ENCODE measurements at regions not wholly inside any gene's neighbourhood (a gene's known extent, or its start where the extent isn't known, plus 50 kb on each side); places are given as distances from the start of the nearest gene placed in this dataset.

DNA sequence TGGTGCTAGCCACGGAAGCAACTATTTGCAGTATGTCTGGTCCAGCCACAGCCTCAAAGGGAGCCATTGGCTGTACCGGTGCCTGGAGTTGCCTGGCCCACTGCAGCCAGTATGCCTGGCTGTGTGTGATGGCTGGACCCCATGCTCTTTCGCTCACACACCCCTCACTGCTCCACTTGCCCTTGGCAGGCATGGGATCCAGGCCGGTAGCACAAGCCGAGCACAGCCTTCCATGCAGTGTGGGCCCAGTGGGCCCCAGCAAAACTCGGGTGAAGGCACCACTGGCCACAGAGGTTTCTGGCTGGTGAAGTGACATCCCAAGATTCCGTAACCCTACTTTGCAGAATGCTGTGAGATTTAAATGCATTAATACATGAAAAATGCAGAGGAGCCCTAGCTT, 665.8 kb downstream of the PLPP3 start:
- intact Hi-C loops (cut with micrococcal nuclease) = no loop called here
- H3K9me3 Mint-ChIP-seq = no peaks in the 10 kb centered on the region
- no peaks in the 10 kb centered on the region for H3K36me3 Mint-ChIP-seq (ENCODE audit: low read depth)
- H3K27ac Mint-ChIP-seq = no peak overlapping the region
- H3K4me1 Mint-ChIP-seq (ENCODE audit: low read depth) = no peaks in the 10 kb centered on the region
- no peak overlapping the region for H3K4me3 Mint-ChIP-seq
- no peaks in the 10 kb centered on the region for H3K27me3 Mint-ChIP-seq (ENCODE audit: insufficient read depth)
- no peak for DNase-seq (ENCODE audit: low spot score)

DNA sequence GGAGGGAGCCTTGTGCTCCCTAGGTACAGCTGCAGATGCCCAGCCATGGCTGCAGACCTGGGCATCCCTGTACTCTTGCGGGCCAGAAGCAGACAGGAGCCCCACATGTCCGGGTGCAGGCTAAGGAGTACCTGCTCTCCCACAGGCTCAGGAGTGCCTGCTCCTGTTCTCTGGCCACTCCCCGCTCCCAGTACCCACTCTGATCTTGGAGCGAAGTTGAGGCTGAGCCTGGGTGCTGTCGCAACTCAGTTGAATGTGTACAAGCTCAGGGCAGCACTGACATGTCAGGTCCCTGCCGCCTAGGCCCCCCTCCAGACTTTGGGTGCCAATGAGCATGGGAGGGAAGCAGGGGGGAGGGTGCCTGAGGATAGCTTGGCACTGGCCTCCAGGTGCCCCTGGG, 666.9 kb downstream of the PLPP3 start:
- Mint-ChIP-seq H3K4me1 (ENCODE audit: low read depth) (no peaks in the 10 kb centered on the region), H3K9me3 (no peaks in the 10 kb centered on the region), H3K36me3 (ENCODE audit: low read depth) (no peaks in the 10 kb centered on the region), H3K27ac (no peak overlapping the region), H3K4me3 (no peak overlapping the region), H3K27me3 (ENCODE audit: insufficient read depth) (no peaks in the 10 kb centered on the region)
- intact Hi-C loops (cut with micrococcal nuclease) = no loop called here
- no peak for DNase-seq (ENCODE audit: low spot score)

DNA sequence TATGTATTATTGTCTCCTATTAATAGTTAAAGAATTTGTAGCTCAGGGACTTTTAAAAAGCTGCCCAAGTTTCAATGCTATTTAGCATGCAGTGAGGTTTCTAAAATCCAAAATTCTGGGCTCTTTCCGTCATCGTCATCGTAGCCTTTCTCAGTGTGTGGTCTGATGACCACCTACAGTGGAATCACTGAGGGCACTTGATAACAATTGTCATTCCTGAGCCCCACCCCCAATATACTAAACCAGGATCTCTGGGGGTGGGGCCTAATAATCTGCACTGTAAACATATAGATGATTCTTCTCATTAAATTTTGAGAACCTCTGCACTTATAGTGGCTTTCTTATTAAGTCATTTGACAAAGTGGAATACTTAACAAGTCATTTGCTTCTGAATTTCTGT, 674.8 kb downstream of the PLPP3 start:
- no peak overlapping the region for H3K4me3 Mint-ChIP-seq
- no peaks in the 10 kb centered on the region for H3K9me3 Mint-ChIP-seq
- no peak for DNase-seq (ENCODE audit: low spot score)
- H3K4me1 Mint-ChIP-seq (ENCODE audit: low read depth) = no peaks in the 10 kb centered on the region
- H3K27me3 Mint-ChIP-seq (ENCODE audit: insufficient read depth) = peaks cover 2% of the 10 kb centered on the region
- intact Hi-C loops (cut with micrococcal nuclease) = no loop called here
- no peaks in the 10 kb centered on the region for H3K36me3 Mint-ChIP-seq (ENCODE audit: low read depth)
- no peak overlapping the region for H3K27ac Mint-ChIP-seq

DNA sequence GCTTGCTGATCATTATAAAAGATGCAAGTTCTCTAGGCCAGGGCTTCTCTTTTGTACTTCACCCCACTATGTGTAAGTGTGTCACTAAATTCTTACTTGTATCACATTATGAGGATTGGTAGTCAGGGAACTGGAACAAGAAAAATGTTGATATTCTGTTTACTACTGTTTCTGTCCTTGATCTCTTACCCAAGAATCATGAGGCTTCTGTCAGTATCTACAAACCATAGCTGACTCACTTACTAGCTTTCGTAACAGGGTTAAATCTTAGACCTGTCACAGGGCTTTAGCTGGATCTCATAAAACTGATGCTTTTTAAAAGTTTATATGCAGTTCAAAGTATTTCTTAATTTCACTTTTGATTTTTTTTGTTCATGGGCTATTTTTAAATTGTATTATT, 681.2 kb downstream of the PLPP3 start:
- no peaks in the 10 kb centered on the region for H3K36me3 Mint-ChIP-seq (ENCODE audit: low read depth)
- intact Hi-C loops (cut with micrococcal nuclease) = no loop called here
- no peak overlapping the region for H3K4me3 Mint-ChIP-seq
- no peaks in the 10 kb centered on the region for H3K27me3 Mint-ChIP-seq (ENCODE audit: insufficient read depth)
- no peak for DNase-seq (ENCODE audit: low spot score)
- H3K9me3 Mint-ChIP-seq = no peaks in the 10 kb centered on the region
- H3K4me1 Mint-ChIP-seq (ENCODE audit: low read depth) = no peaks in the 10 kb centered on the region
- H3K27ac Mint-ChIP-seq = no peak overlapping the region

DNA sequence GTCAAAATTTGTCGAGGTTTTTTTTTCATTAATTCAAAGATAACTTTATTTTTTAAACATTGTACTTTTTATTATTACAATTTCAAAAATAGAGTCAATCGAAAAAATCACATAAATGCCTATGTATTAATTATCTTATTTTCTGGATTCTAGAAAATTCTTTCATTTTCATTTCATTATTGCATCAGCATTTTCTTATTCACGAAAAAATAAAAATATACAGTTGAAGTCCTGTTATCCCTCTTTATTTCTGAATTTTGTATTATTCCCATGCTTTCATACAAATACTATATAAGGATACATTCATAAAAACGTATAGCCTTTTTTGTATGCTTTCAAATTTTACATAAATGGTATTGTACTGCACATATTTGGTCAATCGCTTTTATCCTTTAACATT, 681.0 kb upstream of the USP24 start:
- Mint-ChIP-seq H3K36me3 (ENCODE audit: low read depth) (no peaks in the 10 kb centered on the region), H3K27me3 (ENCODE audit: insufficient read depth) (peaks cover 2% of the 10 kb centered on the region), H3K27ac (no peak overlapping the region), H3K4me1 (ENCODE audit: low read depth) (no peaks in the 10 kb centered on the region), H3K4me3 (no peak overlapping the region), H3K9me3 (no peaks in the 10 kb centered on the region)
- DNase-seq (ENCODE audit: low spot score) = no peak
- intact Hi-C loops (cut with micrococcal nuclease) = no loop called here

DNA sequence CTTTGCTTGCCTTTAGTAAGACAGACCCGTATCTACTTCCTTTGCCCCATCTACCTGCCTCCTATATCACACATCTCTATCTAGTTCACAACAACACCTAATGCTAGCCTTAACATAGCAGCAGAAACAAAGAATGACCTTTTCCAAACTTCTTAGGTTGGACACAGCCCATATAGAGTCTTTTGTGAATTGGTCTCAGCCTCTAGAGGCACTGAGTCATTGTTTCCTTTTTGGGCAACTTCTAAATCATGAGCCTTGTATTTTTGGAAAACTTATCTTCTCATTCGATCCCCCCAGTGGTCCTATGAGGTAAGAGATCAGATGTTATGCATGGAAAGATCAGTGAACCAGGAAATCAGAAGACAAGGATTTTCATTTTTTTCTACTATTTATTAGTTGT, 679.4 kb upstream of the USP24 start:
- peaks cover 2% of the 10 kb centered on the region for H3K27me3 Mint-ChIP-seq (ENCODE audit: insufficient read depth)
- H3K36me3 Mint-ChIP-seq (ENCODE audit: low read depth) = no peaks in the 10 kb centered on the region
- H3K4me3 Mint-ChIP-seq = no peak overlapping the region
- no peaks in the 10 kb centered on the region for H3K4me1 Mint-ChIP-seq (ENCODE audit: low read depth)
- H3K27ac Mint-ChIP-seq = no peak overlapping the region
- no peak for DNase-seq (ENCODE audit: low spot score)
- H3K9me3 Mint-ChIP-seq = no peaks in the 10 kb centered on the region
- intact Hi-C loops (cut with micrococcal nuclease) = loop anchor here (5.0 kb wide), 2 partner anchors 517 to 607 kb away; no protein-coding TSS in a partner anchor

DNA sequence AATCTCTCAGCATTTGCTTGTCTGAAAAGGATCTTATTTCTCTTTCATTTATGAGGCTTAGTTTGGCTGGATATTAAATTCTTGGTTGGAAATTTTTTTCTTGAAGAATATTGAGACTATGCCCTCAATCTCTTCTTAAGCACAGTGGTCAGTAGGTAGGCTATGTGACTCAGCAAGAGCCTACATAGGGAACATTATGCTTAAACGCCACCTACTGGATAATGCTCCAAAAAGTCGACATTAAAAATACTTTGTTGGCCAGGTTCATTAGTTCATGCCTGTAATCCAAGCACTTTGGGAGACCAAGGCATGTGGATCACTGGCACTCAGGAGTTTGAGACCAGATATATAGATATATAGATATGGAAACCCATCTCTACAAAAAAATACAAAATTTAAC, 678.0 kb upstream of the USP24 start:
- Mint-ChIP-seq H3K9me3 (no peaks in the 10 kb centered on the region), H3K36me3 (ENCODE audit: low read depth) (no peaks in the 10 kb centered on the region), H3K27ac (no peak overlapping the region), H3K27me3 (ENCODE audit: insufficient read depth) (peaks cover 2% of the 10 kb centered on the region), H3K4me1 (ENCODE audit: low read depth) (no peaks in the 10 kb centered on the region), H3K4me3 (no peak overlapping the region)
- intact Hi-C loops (cut with micrococcal nuclease) = loop anchor here (5.0 kb wide), 2 partner anchors 516 to 606 kb away; no protein-coding TSS in a partner anchor
- no peak for DNase-seq (ENCODE audit: low spot score)

DNA sequence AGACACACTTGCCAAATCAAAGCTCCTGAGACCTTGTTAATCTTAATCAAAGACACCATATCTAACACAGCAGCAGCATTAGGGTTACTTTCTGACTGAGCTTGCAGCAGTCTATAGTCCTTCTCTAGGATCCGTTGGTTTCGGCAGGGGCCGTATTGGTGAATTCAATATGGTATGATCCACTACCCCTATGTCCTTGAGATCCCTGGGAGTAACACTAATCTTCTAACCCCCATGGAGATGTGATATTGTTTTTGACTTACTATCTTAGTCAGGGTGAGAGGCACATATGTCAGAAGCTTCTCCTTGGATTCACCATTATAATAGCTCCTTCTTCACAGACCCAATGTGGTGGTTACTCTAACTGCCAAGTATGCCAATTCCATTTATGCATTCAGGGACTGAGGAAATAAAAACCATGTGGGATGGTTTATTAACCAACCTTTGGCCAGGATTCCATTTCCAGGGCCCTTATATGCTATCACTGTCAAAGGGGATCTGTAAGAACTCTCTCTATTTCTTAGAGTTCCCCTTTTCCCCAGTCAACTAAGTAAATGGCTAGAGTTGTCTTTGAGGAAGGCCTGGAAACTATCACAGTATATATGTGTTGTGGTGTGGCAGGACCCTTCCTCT, 673.6 kb upstream of the USP24 start:
- intact Hi-C loops (cut with micrococcal nuclease) = no loop called here
- H3K4me1 Mint-ChIP-seq (ENCODE audit: low read depth) = no peaks in the 10 kb centered on the region
- H3K9me3 Mint-ChIP-seq = no peaks in the 10 kb centered on the region
- H3K4me3 Mint-ChIP-seq = no peak overlapping the region
- no peaks in the 10 kb centered on the region for H3K36me3 Mint-ChIP-seq (ENCODE audit: low read depth)
- H3K27ac Mint-ChIP-seq = no peak overlapping the region
- no peak for DNase-seq (ENCODE audit: low spot score)
- peaks cover 2% of the 10 kb centered on the region for H3K27me3 Mint-ChIP-seq (ENCODE audit: insufficient read depth)

DNA sequence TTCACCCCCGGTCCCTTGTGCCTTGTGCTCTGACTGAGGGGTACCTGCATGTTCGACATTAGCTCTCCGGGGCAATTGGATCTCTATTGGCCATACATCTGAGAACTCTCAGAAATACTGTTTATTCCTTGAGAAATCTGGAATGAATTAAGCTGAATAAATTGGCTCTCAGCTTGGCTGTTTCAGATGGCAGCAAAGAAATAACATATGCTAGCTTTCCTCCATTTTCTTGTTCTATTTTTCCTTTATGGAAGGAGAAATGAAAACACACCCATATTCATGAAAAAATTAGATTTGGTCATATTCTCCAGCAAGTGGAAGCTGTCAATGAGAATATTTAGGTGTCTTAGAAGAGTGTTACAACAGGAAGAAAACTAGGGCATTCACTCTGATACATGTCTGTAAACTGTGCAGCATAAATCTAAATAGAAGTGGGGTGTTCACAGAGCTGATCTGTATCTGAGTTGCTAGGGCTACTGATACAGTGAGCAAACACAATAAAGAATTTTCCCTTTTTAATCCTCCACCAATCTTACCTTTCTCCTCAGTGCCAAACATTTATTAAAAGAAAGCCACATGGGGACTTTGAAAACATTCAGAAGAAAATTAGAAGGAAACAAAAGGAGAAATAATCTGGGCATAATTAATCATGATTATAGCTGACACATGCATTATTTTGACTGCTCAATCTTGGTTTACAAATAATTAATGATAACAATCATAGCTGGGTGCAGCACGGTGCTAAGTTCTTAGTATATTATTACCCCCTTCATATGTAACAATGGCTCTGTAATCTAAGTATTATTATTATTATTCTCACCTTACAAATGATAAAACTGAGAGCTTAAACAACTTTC, 671.9 kb upstream of the USP24 start:
- intact Hi-C loops (cut with micrococcal nuclease) = no loop called here
- Mint-ChIP-seq H3K9me3 (no peaks in the 10 kb centered on the region), H3K4me1 (ENCODE audit: low read depth) (no peaks in the 10 kb centered on the region), H3K27me3 (ENCODE audit: insufficient read depth) (peaks cover 2% of the 10 kb centered on the region), H3K27ac (no peak overlapping the region), H3K36me3 (ENCODE audit: low read depth) (no peaks in the 10 kb centered on the region), H3K4me3 (no peak overlapping the region)
- no peak for DNase-seq (ENCODE audit: low spot score)

DNA sequence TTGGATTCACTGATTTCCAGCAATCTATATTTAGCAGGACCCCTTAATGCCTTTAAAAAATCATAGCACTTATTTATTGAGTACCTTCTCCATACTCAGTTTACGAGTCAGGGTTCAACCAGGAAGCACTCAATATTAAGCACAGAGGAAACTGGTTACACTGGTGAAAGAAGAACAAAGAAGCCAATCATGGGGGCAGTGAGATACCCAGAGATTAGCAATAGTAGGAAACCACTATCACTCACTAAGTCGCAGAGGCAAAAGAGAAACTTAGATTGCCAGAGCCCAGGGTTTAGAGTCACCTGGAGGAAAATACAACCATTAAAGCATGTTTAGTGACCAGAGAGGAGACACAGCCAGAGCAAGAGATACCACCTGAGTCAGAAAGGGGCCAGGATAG, 670.5 kb upstream of the USP24 start:
- no peak for DNase-seq (ENCODE audit: low spot score)
- intact Hi-C loops (cut with micrococcal nuclease) = no loop called here
- H3K4me3 Mint-ChIP-seq = no peak overlapping the region
- H3K36me3 Mint-ChIP-seq (ENCODE audit: low read depth) = no peaks in the 10 kb centered on the region
- no peaks in the 10 kb centered on the region for H3K27me3 Mint-ChIP-seq (ENCODE audit: insufficient read depth)
- no peaks in the 10 kb centered on the region for H3K9me3 Mint-ChIP-seq
- H3K27ac Mint-ChIP-seq = no peak overlapping the region
- H3K4me1 Mint-ChIP-seq (ENCODE audit: low read depth) = no peaks in the 10 kb centered on the region

DNA sequence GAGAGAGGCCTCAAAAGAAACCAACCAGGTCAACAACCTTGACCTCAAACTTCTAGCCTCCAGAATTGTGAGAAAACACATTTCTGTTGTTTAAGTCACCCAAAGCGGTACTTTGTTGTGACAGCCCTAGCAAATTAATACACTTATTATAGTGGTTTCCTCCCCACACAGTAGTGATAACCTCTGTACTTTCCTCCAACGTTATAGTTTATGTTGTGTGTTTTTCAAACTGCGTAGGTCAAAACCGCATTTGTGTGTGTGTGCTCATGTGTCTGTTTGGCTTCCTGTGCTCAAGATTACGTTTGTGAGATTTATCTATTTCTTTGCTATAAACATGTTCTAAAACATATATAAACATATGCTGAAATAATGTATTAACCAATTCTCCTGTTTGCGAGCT, 667.8 kb upstream of the USP24 start:
- no peaks in the 10 kb centered on the region for H3K4me1 Mint-ChIP-seq (ENCODE audit: low read depth)
- no peaks in the 10 kb centered on the region for H3K27me3 Mint-ChIP-seq (ENCODE audit: insufficient read depth)
- no peaks in the 10 kb centered on the region for H3K9me3 Mint-ChIP-seq
- H3K4me3 Mint-ChIP-seq = no peak overlapping the region
- no peak for DNase-seq (ENCODE audit: low spot score)
- no peak overlapping the region for H3K27ac Mint-ChIP-seq
- intact Hi-C loops (cut with micrococcal nuclease) = no loop called here
- no peaks in the 10 kb centered on the region for H3K36me3 Mint-ChIP-seq (ENCODE audit: low read depth)

DNA sequence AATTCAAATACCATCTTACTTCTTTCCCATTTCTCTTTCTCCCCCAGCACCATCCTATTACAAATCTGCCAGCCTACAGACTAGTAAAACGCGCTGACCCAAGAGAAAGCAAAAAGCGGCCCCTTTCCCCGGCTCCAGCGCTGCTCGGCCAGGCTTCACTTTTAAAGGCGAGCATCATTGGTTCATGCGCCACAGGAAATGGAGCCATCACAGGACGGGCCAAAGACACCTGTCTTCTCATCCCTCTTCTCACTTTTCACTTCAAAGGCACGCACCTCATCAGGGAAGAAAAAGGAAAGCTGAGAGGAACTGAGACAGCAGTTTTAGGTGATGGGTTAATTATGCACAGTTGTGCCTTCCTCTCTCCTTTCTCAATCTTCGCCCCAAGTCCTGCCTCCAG, 664.2 kb upstream of the USP24 start:
- Mint-ChIP-seq H3K4me3 (no peak overlapping the region), H3K36me3 (ENCODE audit: low read depth) (no peaks in the 10 kb centered on the region), H3K4me1 (ENCODE audit: low read depth) (no peaks in the 10 kb centered on the region), H3K27me3 (ENCODE audit: insufficient read depth) (no peaks in the 10 kb centered on the region), H3K27ac (no peak overlapping the region), H3K9me3 (no peaks in the 10 kb centered on the region)
- intact Hi-C loops (cut with micrococcal nuclease) = no loop called here
- no peak for DNase-seq (ENCODE audit: low spot score)

DNA sequence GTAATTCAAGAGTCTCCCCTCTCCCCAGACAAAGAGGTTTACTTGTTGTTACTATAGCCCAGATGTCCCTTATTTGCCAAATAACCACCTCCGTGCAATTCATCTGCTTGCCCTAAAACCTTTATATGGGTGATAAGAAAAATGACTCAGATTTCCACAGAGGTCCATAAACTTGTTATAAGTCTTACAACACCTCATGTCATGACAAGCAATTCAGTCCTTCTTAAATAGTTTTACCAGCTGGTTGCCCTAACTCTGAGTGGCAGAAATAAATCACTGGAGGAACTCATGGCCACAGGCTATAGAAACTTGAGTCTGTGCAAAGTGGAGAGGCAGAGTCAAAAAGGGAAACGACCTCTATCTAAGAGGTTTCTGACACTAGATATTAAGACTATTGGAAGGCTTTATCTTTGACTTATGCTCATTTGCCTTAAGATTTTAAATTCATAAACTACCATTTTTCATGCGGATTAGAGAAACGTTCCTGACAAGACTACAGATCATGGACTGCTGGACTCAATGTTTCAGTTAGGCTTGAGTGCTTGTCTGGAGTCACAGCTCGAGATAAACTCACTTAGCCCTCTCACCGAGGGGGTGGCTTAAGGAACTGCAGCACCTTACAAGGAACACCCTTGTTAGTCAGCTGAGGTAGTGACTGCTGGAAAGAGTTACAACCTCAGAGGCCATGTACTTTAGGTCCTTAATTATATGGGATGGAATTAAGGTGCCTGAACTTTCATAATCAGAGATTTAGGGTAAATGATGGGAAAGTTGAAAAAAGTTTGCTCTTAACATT, 662.5 kb upstream of the USP24 start:
- H3K27me3 Mint-ChIP-seq (ENCODE audit: insufficient read depth) = no peaks in the 10 kb centered on the region
- DNase-seq (ENCODE audit: low spot score) = no peak
- no peak overlapping the region for H3K27ac Mint-ChIP-seq
- no peak overlapping the region for H3K4me3 Mint-ChIP-seq
- H3K4me1 Mint-ChIP-seq (ENCODE audit: low read depth) = no peaks in the 10 kb centered on the region
- H3K36me3 Mint-ChIP-seq (ENCODE audit: low read depth) = no peaks in the 10 kb centered on the region
- intact Hi-C loops (cut with micrococcal nuclease) = no loop called here
- H3K9me3 Mint-ChIP-seq = no peaks in the 10 kb centered on the region
